GM12878 (cell line): ENCODE measurements at regions not wholly inside any gene's neighbourhood (a gene's known extent, or its start where the extent isn't known, plus 50 kb on each side); places are given as distances from the start of the nearest gene placed in this dataset.

Experiments
- ASH2L ChIP-seq: fragments of 300-600, 200-600 bp; sonication (generic); IDR thresholded peaks from 2 replicates; pipeline ENCODE4 v1.6.1; 2017; ENCODE audit warnings: low read depth, mild to moderate bottlenecking, borderline replicate concordance
- CBX3 ChIP-seq: fragments of 200-600 bp; sonication (generic); IDR thresholded peaks from 2 replicates; pipeline ENCODE4 v1.6.1; 2016; ENCODE audit warnings: low read depth, borderline replicate concordance
- CEBPZ ChIP-seq: fragments of 150-350 bp; IDR thresholded peaks from 2 replicates; pipeline ENCODE4 v1.6.1; 2016; ENCODE audit warnings: low read depth, low read length
- CHD1 ChIP-seq: IDR thresholded peaks from 2 replicates; pipeline ENCODE4 v1.6.1; 2012; ENCODE audit warnings: low read depth, low read length, improper control_type of control experiment
- CREB1 ChIP-seq: IDR thresholded peaks from 2 replicates; pipeline ENCODE4 v1.6.1; 2012; ENCODE audit warnings: low read depth, mild to moderate bottlenecking, inconsistent platforms
- CTCF ChIP-seq, 3 experiments: IDR thresholded peaks in 2 of 3; conservative IDR thresholded peaks in 1 of 3; 2 replicates each; pipeline ENCODE4 v1.5.1; 2011; ENCODE audit warnings: low read depth in 3 of 3, low read length in 3 of 3, mild to moderate bottlenecking in 3 of 3, control low read depth in 2 of 3, moderate library complexity in 2 of 3, inconsistent platforms in 1 of 3, mixed read lengths in 1 of 3; ENCODE audit not compliant: control insufficient read depth in 2 of 3, insufficient read depth in 1 of 3; ENCODE audit errors: extremely low read depth in 1 of 3
- EZH2 ChIP-seq: IDR thresholded peaks from 2 replicates; pipeline ENCODE4 v1.6.1; 2012; ENCODE audit warnings: low read depth, mild to moderate bottlenecking, control low read depth, inconsistent platforms, low read length, borderline replicate concordance; ENCODE audit not compliant: control insufficient read depth
- FOXM1 ChIP-seq: IDR thresholded peaks from 2 replicates; pipeline ENCODE4 v1.6.1; 2012; ENCODE audit warnings: low read depth, mild to moderate bottlenecking, inconsistent platforms, low read length, moderate library complexity
- NFYB ChIP-seq: IDR thresholded peaks from 2 replicates; pipeline ENCODE4 v1.6.1; 2011; ENCODE audit warnings: low read depth, mild to moderate bottlenecking, low read length, improper control_type of control experiment, moderate library complexity; ENCODE audit not compliant: insufficient read depth
- NKRF ChIP-seq: fragments of 450-650 bp; conservative IDR thresholded peaks from 2 replicates; pipeline ENCODE4 v1.6.1; 2017; ENCODE audit warnings: mild to moderate bottlenecking, moderate library complexity
- POLR2AphosphoS5 ChIP-seq: IDR thresholded peaks from 2 replicates; pipeline ENCODE4 v1.6.1; 2011; ENCODE audit warnings: mild to moderate bottlenecking, low read length, inconsistent platforms
- REST ChIP-seq: IDR thresholded peaks from 2 replicates; pipeline ENCODE4 v1.6.1; 2012; ENCODE audit warnings: mild to moderate bottlenecking, low read depth, low read length
- RFX5 ChIP-seq: IDR thresholded peaks from 2 replicates; pipeline ENCODE4 v1.6.1; 2011; ENCODE audit warnings: low read depth, low read length, improper control_type of control experiment
- SMC3 ChIP-seq: IDR thresholded peaks from 2 replicates; pipeline ENCODE4 v1.6.1; 2011; ENCODE audit warnings: low read length, improper control_type of control experiment, borderline replicate concordance

- no peak for TF ChIP-seq NKRF
- TF ChIP-seq RFX5: no peak
- no peak for TF ChIP-seq CBX3
- no peak for TF ChIP-seq EZH2
- no peak for TF ChIP-seq CTCF (IDR thresholded peaks at IDR 0.05 in 2 of 3, conservative IDR thresholded peaks at IDR 0.05 in 1 of 3; ENCODE audit: control insufficient read depth in 2 of 3, extremely low read depth in 1 of 3, insufficient read depth in 1 of 3, low read depth in 3 of 3, low read length in 3 of 3)
- no peak for TF ChIP-seq SMC3
- no peak for TF ChIP-seq FOXM1
- no peak for TF ChIP-seq NFYB
- TF ChIP-seq POLR2AphosphoS5: no peak
- no peak for TF ChIP-seq CHD1
- no peak for TF ChIP-seq CEBPZ
- no peak for TF ChIP-seq ASH2L
- TF ChIP-seq CREB1: no peak
- no peak for TF ChIP-seq REST
Observed at GRCh38 chr15:96049323-96049722, 281.2 kb upstream of the NR2F2 start.
